Peyer's patch (tissue), 4 donors: ENCODE measurements at regions not wholly inside any gene's neighbourhood (a gene's known extent, or its start where the extent isn't known, plus 50 kb on each side); places are given as distances from the start of the nearest gene placed in this dataset.

Experiments used
- CTCF ChIP-seq, 6 experiments: fragments of 450-650 bp in 4 of 6; fragments of 200-600 bp in 2 of 6; sonication (generic) in 1 of 6; IDR thresholded peaks; one replicate each; pipeline ENCODE4 v1.5.1; 2017 to 2019; ENCODE audit warnings: antibody characterized with exemption in 6 of 6, mild to moderate bottlenecking in 3 of 6, moderate library complexity in 1 of 6
- POLR2A ChIP-seq, 2 donors: fragments of 450-650 bp; IDR thresholded peaks; one replicate each; pipeline ENCODE4 v1.5.1; 2017; ENCODE audit warnings: antibody characterized with exemption in 2 of 2, mild to moderate bottlenecking in 2 of 2, moderate library complexity in 2 of 2

- TF ChIP-seq CTCF (IDR thresholded peaks at IDR 0.05) = no peak
- TF ChIP-seq POLR2A (IDR thresholded peaks at IDR 0.05) = no peak
Measured at GRCh38 chr4:96126227-96126626, 286.3 kb downstream of the PDHA2 start.
